DND-41 (cell line): ENCODE measurements at regions not wholly inside any gene's neighbourhood (a gene's known extent, or its start where the extent isn't known, plus 50 kb on each side); places are given as distances from the start of the nearest gene placed in this dataset.
A peak's percentile ranks its signal among the peaks of the same experiment; 100 is the strongest.

Source experiments
- ATAC-seq: fragments of 200-7000 bp; cut with Tn5 transposase; 3 replicates; pipeline ENCODE4 v1.9.1; 2021; ENCODE audit warnings: low read depth; ENCODE audit not compliant: insufficient read depth
- DNase-seq: peaks from one replicate; pipeline ENCODE4 v3.0.0-alpha.2; 2020
- H2AFZ ChIP-seq: 2 replicates; pipeline ENCODE4 v1.6.0; 2012; ENCODE audit warnings: low read depth, low read length
- H3K27ac ChIP-seq: 2 replicates; pipeline ENCODE4 v1.5.1; 2012; ENCODE audit warnings: low read length, inconsistent platforms
- H3K27me3 ChIP-seq: fragments of 200-600 bp; sonication (generic); 2 replicates; pipeline ENCODE4 v1.6.0; 2012; ENCODE audit warnings: low read length, mild to moderate bottlenecking, inconsistent platforms; ENCODE audit not compliant: insufficient read depth, poor library complexity
- H3K36me3 ChIP-seq: 2 replicates; pipeline ENCODE4 v1.5.1; 2012; ENCODE audit warnings: low read length, inconsistent platforms; ENCODE audit not compliant: insufficient read depth
- H3K4me1 ChIP-seq: 2 replicates; pipeline ENCODE4 v1.5.1; 2012; ENCODE audit warnings: mild to moderate bottlenecking, low read length; ENCODE audit not compliant: insufficient read depth
- H3K4me2 ChIP-seq: 2 replicates; pipeline ENCODE4 v1.6.0; 2012; ENCODE audit warnings: mild to moderate bottlenecking, moderate library complexity, low read length, inconsistent platforms; ENCODE audit not compliant: insufficient read depth
- H3K4me3 ChIP-seq, 2 experiments: fragments of 200-600 bp in 1 of 2; shearing (Covaris generic) in 1 of 2; 2 replicates each; pipeline ENCODE4 v1.5.1; 2012 to 2016; ENCODE audit warnings: inconsistent platforms in 2 of 2, low read length in 2 of 2, mild to moderate bottlenecking in 2 of 2, low read depth in 1 of 2, moderate library complexity in 1 of 2
- H3K79me2 ChIP-seq: 2 replicates; pipeline ENCODE4 v1.6.0; 2012; ENCODE audit warnings: low read length, inconsistent platforms; ENCODE audit not compliant: insufficient read depth
- H3K9ac ChIP-seq: 2 replicates; pipeline ENCODE4 v1.6.0; 2012; ENCODE audit warnings: low read depth, mild to moderate bottlenecking, inconsistent platforms, low read length, moderate library complexity
- H3K9me3 ChIP-seq: 2 replicates; pipeline ENCODE4 v1.5.1; 2012; ENCODE audit warnings: low read length, moderate library complexity, mild to moderate bottlenecking, inconsistent platforms; ENCODE audit not compliant: insufficient read depth, severe bottlenecking
- H4K20me1 ChIP-seq: 2 replicates; pipeline ENCODE4 v1.6.0; 2012; ENCODE audit warnings: low read length; ENCODE audit not compliant: insufficient read depth
- EZH2 ChIP-seq: IDR thresholded peaks from 3 replicates; pipeline ENCODE4 v1.6.1; 2012; ENCODE audit warnings: borderline replicate concordance, low read depth, mild to moderate bottlenecking, moderate library complexity, low read length, inconsistent platforms; ENCODE audit not compliant: severe bottlenecking
- TF ChIP-seq, protein P1 (sequence below): IDR thresholded peaks from 2 replicates; pipeline ENCODE4 v1.5.1; 2012; ENCODE audit warnings: borderline replicate concordance, low read length, moderate library complexity, mild to moderate bottlenecking; ENCODE audit not compliant: poor library complexity, severe bottlenecking; ENCODE audit errors: extremely low read depth

DNA sequence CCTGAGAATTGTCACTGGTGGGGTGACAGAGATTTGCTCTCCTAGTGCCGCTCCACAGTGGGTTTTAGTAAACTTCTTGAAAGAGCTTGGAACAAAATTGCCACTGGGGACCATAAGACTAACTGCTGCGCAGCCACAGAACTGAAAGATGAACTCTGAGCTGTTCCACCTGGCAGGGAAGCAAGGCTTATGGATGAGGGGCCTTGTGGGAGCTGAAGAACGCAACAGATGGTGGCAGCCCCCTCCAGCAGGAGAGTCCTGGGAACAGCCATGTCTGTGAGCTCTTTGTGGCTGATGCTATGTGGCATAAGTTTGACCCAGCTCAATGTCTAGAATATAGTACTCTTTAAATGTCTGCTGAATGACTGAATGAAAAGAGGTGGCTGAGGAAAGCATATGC lies 66.8 kb upstream of the C2CD4B start:
- H4K20me1 ChIP-seq: no peaks in the 10 kb centered on the region
- H3K36me3 ChIP-seq: no peaks in the 10 kb centered on the region
- H3K4me2 ChIP-seq: no peak overlapping the region
- no peak overlapping the region for H3K4me3 ChIP-seq
- no peaks in the 10 kb centered on the region for H3K9me3 ChIP-seq
- H3K27me3 ChIP-seq: no peaks in the 10 kb centered on the region
- H2AFZ ChIP-seq: no peak overlapping the region
- no peak overlapping the region for H3K9ac ChIP-seq
- ATAC-seq (no peak), DNase-seq (no peak)
- no peaks in the 10 kb centered on the region for H3K4me1 ChIP-seq
- TF ChIP-seq, protein P1, sequence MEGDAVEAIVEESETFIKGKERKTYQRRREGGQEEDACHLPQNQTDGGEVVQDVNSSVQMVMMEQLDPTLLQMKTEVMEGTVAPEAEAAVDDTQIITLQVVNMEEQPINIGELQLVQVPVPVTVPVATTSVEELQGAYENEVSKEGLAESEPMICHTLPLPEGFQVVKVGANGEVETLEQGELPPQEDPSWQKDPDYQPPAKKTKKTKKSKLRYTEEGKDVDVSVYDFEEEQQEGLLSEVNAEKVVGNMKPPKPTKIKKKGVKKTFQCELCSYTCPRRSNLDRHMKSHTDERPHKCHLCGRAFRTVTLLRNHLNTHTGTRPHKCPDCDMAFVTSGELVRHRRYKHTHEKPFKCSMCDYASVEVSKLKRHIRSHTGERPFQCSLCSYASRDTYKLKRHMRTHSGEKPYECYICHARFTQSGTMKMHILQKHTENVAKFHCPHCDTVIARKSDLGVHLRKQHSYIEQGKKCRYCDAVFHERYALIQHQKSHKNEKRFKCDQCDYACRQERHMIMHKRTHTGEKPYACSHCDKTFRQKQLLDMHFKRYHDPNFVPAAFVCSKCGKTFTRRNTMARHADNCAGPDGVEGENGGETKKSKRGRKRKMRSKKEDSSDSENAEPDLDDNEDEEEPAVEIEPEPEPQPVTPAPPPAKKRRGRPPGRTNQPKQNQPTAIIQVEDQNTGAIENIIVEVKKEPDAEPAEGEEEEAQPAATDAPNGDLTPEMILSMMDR: no peak
- no peak for TF ChIP-seq EZH2
- no peak overlapping the region for H3K27ac ChIP-seq
- no peaks in the 10 kb centered on the region for H3K79me2 ChIP-seq

GRCh38 chr15:62240121-62241096 lies 75.3 kb upstream of the C2CD4B start:
- no peak overlapping the region for H3K9ac ChIP-seq
- no peak for ATAC-seq
- H3K36me3 ChIP-seq: no peaks in the 10 kb centered on the region
- H3K27me3 ChIP-seq: no peaks in the 10 kb centered on the region
- H3K4me2 ChIP-seq: no peak overlapping the region
- no peak for TF ChIP-seq EZH2
- TF ChIP-seq, protein P1: no peak
- no peak overlapping the region for H3K4me3 ChIP-seq
- H3K9me3 ChIP-seq: peaks cover 2% of the 10 kb centered on the region
- no peak overlapping the region for H3K27ac ChIP-seq
- H4K20me1 ChIP-seq: no peaks in the 10 kb centered on the region
- H3K79me2 ChIP-seq: no peaks in the 10 kb centered on the region
- H3K4me1 ChIP-seq: peaks cover 12% of the 10 kb centered on the region
- no peak overlapping the region for H2AFZ ChIP-seq
- DNase-seq: no peak

- no peak for DNase-seq
- Histone ChIP-seq H3K36me3 (no peaks in the 10 kb centered on the region), H4K20me1 (no peaks in the 10 kb centered on the region), H3K27ac (no peak overlapping the region), H3K4me2 (no peak overlapping the region), H2AFZ (no peak overlapping the region), H3K9me3 (peaks cover 2% of the 10 kb centered on the region), H3K9ac (no peak overlapping the region), H3K4me1 (peaks cover 12% of the 10 kb centered on the region), H3K79me2 (no peaks in the 10 kb centered on the region), H3K27me3 (no peaks in the 10 kb centered on the region), H3K4me3 (no peak overlapping the region)
- TF ChIP-seq, protein P1: peak; percentile 43
- no peak for TF ChIP-seq EZH2
- no peak for ATAC-seq
Measured at GRCh38 chr15:62241135-62241770, 76.2 kb upstream of the C2CD4B start.
